ENCODE measurements at regions not wholly inside any gene's neighbourhood (a gene's known extent, or its start where the extent isn't known, plus 50 kb on each side); places are given as distances from the start of the nearest gene placed in this dataset.
A peak's percentile ranks its signal among the peaks of the same experiment; 100 is the strongest.
"Not testable (repeated sequence)": the region's sequence is repeated elsewhere in the genome, so short reads cannot be mapped to it uniquely, and the experiment has no call there.

- DNase-seq, result no peak
Observed at GRCh38 chr7:131720703-131721102, 164.3 kb upstream of the PODXL start.

- no peak for DNase-seq
Observed at GRCh38 chr7:131717181-131717580, 160.8 kb upstream of the PODXL start.

GRCh38 chr7:131699323-131699722, 142.9 kb upstream of the PODXL start:
- DNase-seq, result no peak

GRCh38 chr7:131692131-131692960, 135.9 kb upstream of the PODXL start:
- DNase-seq, result peak; percentile 9

- DNase-seq, result no peak
Observed at GRCh38 chr7:131691454-131692130, 135.2 kb upstream of the PODXL start.

- no peak for DNase-seq
Observed at GRCh38 chr7:131690441-131690840, 134.0 kb upstream of the PODXL start.

GRCh38 chr7:131689662-131690234, 133.3 kb upstream of the PODXL start:
- no peak for DNase-seq

GRCh38 chr7:131688738-131689661, 132.6 kb upstream of the PODXL start:
- DNase-seq, result peak; percentile 24

- no peak for DNase-seq
Observed at GRCh38 chr7:131687296-131687695, 130.9 kb upstream of the PODXL start.

GRCh38 chr7:131686833-131687232, 130.4 kb upstream of the PODXL start:
- no peak for DNase-seq

- no peak for DNase-seq
Observed at GRCh38 chr7:131683536-131684125, 127.2 kb upstream of the PODXL start.

- DNase-seq, result no peak
Observed at GRCh38 chr7:131681961-131682360, 125.5 kb upstream of the PODXL start.

- DNase-seq, result not testable (repeated sequence)
Observed at GRCh38 chr7:131679071-131679470, 122.6 kb upstream of the PODXL start.

- not testable (repeated sequence) for DNase-seq
Observed at GRCh38 chr7:131676850-131677249, 120.4 kb upstream of the PODXL start.

- DNase-seq, result no peak
Observed at GRCh38 chr7:131674131-131674530, 117.7 kb upstream of the PODXL start.

- no peak for DNase-seq
Observed at GRCh38 chr7:131673576-131673975, 117.1 kb upstream of the PODXL start.

- DNase-seq, result no peak
Observed at GRCh38 chr7:131670406-131670805, 114.0 kb upstream of the PODXL start.

GRCh38 chr7:131667699-131668098, 111.3 kb upstream of the PODXL start:
- no peak for DNase-seq

GRCh38 chr7:131665021-131665420, 108.6 kb upstream of the PODXL start:
- no peak for DNase-seq

- DNase-seq, result no peak
Observed at GRCh38 chr7:131664570-131664969, 108.1 kb upstream of the PODXL start.

- not testable (repeated sequence) for DNase-seq
Observed at GRCh38 chr7:131662301-131662873, 106.0 kb upstream of the PODXL start.

- no peak for DNase-seq
Observed at GRCh38 chr7:131657881-131658280, 101.5 kb upstream of the PODXL start.

Measured in GDM1 (cell line).